Retinal pigment epithelial cell (primary cell): ENCODE measurements at regions not wholly inside any gene's neighbourhood (a gene's known extent, or its start where the extent isn't known, plus 50 kb on each side); places are given as distances from the start of the nearest gene placed in this dataset.
A peak's percentile ranks its signal among the peaks of the same experiment; 100 is the strongest.

Experiments
- DNase-seq: peaks from one replicate; pipeline ENCODE4 v3.0.0-alpha.2; 2010; ENCODE audit warnings: low read depth
- H3K4me3 ChIP-seq: 2 replicates; pipeline ENCODE4 v1.5.1; 2011; ENCODE audit warnings: mild to moderate bottlenecking, low read length, control low read depth, moderate library complexity
- CTCF ChIP-seq: conservative IDR thresholded peaks from 2 replicates; pipeline ENCODE4 v1.5.1; 2011; ENCODE audit warnings: low read depth, low read length, control low read depth, inconsistent platforms

DNA sequence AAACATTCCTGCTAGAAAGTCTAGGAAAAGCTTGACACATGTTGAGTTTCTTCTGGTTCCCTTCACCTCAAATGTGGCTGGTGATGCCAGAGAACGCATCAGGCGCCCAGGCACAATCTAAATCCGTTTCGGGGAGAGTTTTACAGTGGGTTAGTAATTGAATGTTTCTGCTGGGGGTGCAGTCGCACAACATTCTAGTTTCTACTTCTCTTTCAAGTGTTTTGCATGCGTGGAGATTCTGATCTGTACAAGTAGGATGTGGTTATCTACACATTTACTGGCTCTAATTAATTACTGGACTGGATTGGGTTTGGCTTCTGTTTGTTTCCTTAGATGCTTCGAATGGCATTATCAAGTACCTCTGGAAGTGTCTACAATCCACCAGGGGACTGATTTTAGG, 173.8 kb downstream of the TMEM26 start:
- no peak for TF ChIP-seq CTCF
- no peak overlapping the region for H3K4me3 ChIP-seq
- no peak for DNase-seq

DNA sequence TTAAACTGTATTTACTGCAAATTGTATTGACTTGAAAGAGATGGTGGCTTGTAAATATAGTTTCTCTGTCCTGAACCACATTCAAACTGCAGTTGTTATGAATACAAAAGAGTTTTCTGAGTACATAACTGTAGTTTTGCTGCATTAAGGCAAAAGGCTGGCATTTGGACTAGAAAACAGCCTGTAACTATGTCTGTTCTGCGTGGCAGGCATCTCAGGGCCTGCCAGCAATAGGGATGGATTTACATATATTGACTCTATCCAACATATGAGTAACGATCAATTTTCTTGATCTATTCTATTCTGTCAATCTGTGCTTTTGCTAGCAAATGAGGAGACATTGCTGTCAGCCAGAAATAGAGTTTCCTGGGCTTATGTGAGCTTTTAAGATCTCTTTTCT, 174.6 kb downstream of the TMEM26 start:
- no peak for TF ChIP-seq CTCF
- no peak for DNase-seq
- no peak overlapping the region for H3K4me3 ChIP-seq

- H3K4me3 ChIP-seq: no peak overlapping the region
- peak; percentile 15 for DNase-seq
- no peak for TF ChIP-seq CTCF
Measured at GRCh38 chr10:61272781-61273180, 180.4 kb downstream of the TMEM26 start.

DNA sequence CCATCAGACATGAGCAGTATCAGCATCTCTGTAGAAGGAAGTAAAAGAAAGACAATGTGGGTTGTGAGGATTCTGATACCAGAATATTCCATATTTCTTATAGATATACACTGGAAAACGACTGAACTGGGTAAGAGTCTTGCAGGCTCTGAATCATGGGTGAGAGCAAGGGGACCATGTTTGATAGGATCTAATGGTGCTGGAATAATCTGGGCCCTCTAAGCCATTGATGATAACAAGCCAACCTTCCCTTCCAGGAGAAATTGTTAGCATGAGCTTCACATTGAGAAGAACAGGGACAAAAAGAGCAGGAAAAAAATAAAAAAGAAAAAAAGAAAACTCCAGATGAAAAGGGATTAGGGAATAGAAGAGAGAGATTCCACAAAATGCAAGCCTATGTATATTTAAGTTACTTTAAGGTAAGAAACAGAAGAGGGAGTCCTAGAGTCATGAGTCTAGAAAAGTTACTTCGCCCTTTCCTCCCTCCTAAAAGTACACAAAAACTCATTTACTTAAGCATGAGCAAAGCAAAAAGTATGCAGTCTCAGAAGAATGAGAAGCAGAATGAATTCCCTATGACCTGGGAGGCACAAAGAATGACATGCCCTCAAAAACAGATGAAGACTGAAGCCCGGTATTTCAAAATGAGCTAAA, 181.9 kb downstream of the TMEM26 start:
- peak; percentile 41 for DNase-seq
- H3K4me3 ChIP-seq: no peak overlapping the region
- peak; percentile 9 for TF ChIP-seq CTCF

GRCh38 chr10:61263518-61263917, 189.7 kb downstream of the TMEM26 start:
- DNase-seq: no peak
- TF ChIP-seq CTCF: no peak
- no peak overlapping the region for H3K4me3 ChIP-seq

DNA sequence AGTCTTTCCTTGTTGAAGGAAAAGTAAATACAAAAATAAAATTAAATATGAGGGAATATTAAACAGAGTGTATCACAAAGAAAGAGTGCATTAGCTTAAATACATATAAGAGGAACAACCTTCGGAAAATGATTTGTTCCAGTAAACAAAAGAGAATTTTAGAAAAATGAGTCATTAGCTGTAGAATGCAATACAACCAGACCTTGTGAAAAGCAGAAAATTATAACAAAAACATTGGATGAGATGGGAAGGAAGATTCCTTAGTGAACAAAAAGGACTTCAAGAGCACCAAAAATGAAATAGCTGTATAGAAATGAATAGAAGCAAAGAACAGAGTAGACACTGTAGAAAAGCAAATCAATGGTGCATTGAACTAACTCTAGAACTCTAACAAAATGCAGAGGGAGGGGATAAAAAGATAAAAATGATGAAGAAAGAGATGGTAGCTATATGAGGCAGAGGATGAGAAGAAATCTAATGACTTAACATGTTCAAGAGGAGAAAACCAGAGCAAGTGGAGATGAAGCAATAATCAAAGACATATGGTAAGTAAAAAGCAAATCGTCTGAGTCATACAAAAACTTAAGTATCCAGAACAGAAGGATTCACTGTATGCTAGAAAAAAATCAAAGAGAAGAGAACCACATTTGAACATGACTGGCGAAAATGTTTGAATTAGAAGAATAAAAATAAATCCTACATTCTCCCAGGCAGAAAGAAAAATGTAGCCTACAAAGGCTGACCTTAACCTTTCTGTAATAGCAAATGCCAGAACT, 190.5 kb downstream of the TMEM26 start:
- H3K4me3 ChIP-seq: no peak overlapping the region
- no peak for TF ChIP-seq CTCF
- no peak for DNase-seq
